Endothelial cell (in vitro differentiated cells): ENCODE measurements at regions not wholly inside any gene's neighbourhood (a gene's known extent, or its start where the extent isn't known, plus 50 kb on each side); places are given as distances from the start of the nearest gene placed in this dataset.

Experiments used
- DNase-seq: peaks from one replicate; pipeline ENCODE4 v3.0.0; 2021; ENCODE audit warnings: low spot score
- H3K27ac Mint-ChIP-seq: one replicate; pipeline ENCODE4 v1.8.0; 2021; ENCODE audit warnings: mixed read lengths, inconsistent platforms; ENCODE audit not compliant: unreplicated experiment
- H3K27me3 Mint-ChIP-seq: one replicate; pipeline ENCODE4 v1.8.0; 2021; ENCODE audit warnings: mild to moderate bottlenecking, moderate library complexity, mixed read lengths, inconsistent platforms; ENCODE audit not compliant: unreplicated experiment
- H3K36me3 Mint-ChIP-seq: one replicate; pipeline ENCODE4 v1.8.0; 2021; ENCODE audit warnings: mild to moderate bottlenecking, low read depth, mixed read lengths, inconsistent platforms; ENCODE audit not compliant: unreplicated experiment
- H3K4me1 Mint-ChIP-seq: one replicate; pipeline ENCODE4 v1.8.0; 2021; ENCODE audit warnings: mild to moderate bottlenecking, mixed read lengths, inconsistent platforms; ENCODE audit not compliant: unreplicated experiment
- H3K4me3 Mint-ChIP-seq: one replicate; pipeline ENCODE4 v1.8.0; 2021; ENCODE audit warnings: mild to moderate bottlenecking, mixed read lengths, inconsistent platforms; ENCODE audit not compliant: unreplicated experiment
- H3K9me3 Mint-ChIP-seq: one replicate; pipeline ENCODE4 v1.8.0; 2021; ENCODE audit warnings: mixed read lengths, inconsistent platforms; ENCODE audit not compliant: unreplicated experiment
- CTCF ChIP-seq: fragments of 200-600 bp; sonication (generic); IDR thresholded peaks from one replicate; pipeline ENCODE4 v1.5.0; 2021; ENCODE audit warnings: antibody characterized with exemption; ENCODE audit not compliant: unreplicated experiment

GRCh38 chr6:45791211-45792168 lies 224.2 kb downstream of the CLIC5 start:
- no peak overlapping the region for H3K27ac Mint-ChIP-seq
- no peaks in the 10 kb centered on the region for H3K27me3 Mint-ChIP-seq
- H3K36me3 Mint-ChIP-seq = no peaks in the 10 kb centered on the region
- TF ChIP-seq CTCF = no peak
- no peaks in the 10 kb centered on the region for H3K4me1 Mint-ChIP-seq
- DNase-seq = no peak
- no peak overlapping the region for H3K4me3 Mint-ChIP-seq
- H3K9me3 Mint-ChIP-seq = no peaks in the 10 kb centered on the region

GRCh38 chr6:45789238-45789637 lies 226.4 kb downstream of the CLIC5 start:
- no peak overlapping the region for H3K27ac Mint-ChIP-seq
- H3K9me3 Mint-ChIP-seq = no peaks in the 10 kb centered on the region
- no peak for DNase-seq
- no peaks in the 10 kb centered on the region for H3K27me3 Mint-ChIP-seq
- H3K4me3 Mint-ChIP-seq = no peak overlapping the region
- no peaks in the 10 kb centered on the region for H3K4me1 Mint-ChIP-seq
- H3K36me3 Mint-ChIP-seq = no peaks in the 10 kb centered on the region
- no peak for TF ChIP-seq CTCF

- no peaks in the 10 kb centered on the region for H3K27me3 Mint-ChIP-seq
- H3K4me3 Mint-ChIP-seq = no peak overlapping the region
- DNase-seq = no peak
- H3K36me3 Mint-ChIP-seq = no peaks in the 10 kb centered on the region
- no peak overlapping the region for H3K27ac Mint-ChIP-seq
- TF ChIP-seq CTCF = no peak
- H3K4me1 Mint-ChIP-seq = no peaks in the 10 kb centered on the region
- H3K9me3 Mint-ChIP-seq = no peaks in the 10 kb centered on the region
Measured at GRCh38 chr6:45787384-45787783, 228.3 kb downstream of the CLIC5 start.

GRCh38 chr6:45786355-45786781 lies 229.3 kb downstream of the CLIC5 start:
- TF ChIP-seq CTCF = no peak
- no peaks in the 10 kb centered on the region for H3K9me3 Mint-ChIP-seq
- no peak for DNase-seq
- no peaks in the 10 kb centered on the region for H3K27me3 Mint-ChIP-seq
- no peak overlapping the region for H3K4me3 Mint-ChIP-seq
- no peaks in the 10 kb centered on the region for H3K4me1 Mint-ChIP-seq
- no peaks in the 10 kb centered on the region for H3K36me3 Mint-ChIP-seq
- no peak overlapping the region for H3K27ac Mint-ChIP-seq

- DNase-seq = no peak
- Mint-ChIP-seq H3K4me1 (no peaks in the 10 kb centered on the region), H3K27ac (no peak overlapping the region), H3K4me3 (no peak overlapping the region), H3K9me3 (no peaks in the 10 kb centered on the region), H3K27me3 (no peaks in the 10 kb centered on the region), H3K36me3 (no peaks in the 10 kb centered on the region)
- no peak for TF ChIP-seq CTCF
Measured at GRCh38 chr6:45784250-45784649, 231.4 kb downstream of the CLIC5 start.
